GM19025 (cell line): ENCODE measurements at regions not wholly inside any gene's neighbourhood (a gene's known extent, or its start where the extent isn't known, plus 50 kb on each side); places are given as distances from the start of the nearest gene placed in this dataset.
"Not testable (repeated sequence)": the region's sequence is repeated elsewhere in the genome, so short reads cannot be mapped to it uniquely, and the experiment has no call there.

Experiments used
- ATAC-seq: cut with Tn5 transposase; IDR thresholded peaks from one replicate; pipeline ENCODE4 v1.9.1; 2021; ENCODE audit warnings: mild to moderate bottlenecking, low read depth, moderate library complexity; ENCODE audit not compliant: unreplicated experiment

GRCh38 chr9:75713335-75713734 lies 177.1 kb upstream of the PCSK5 start:
- ATAC-seq, result no peak

- no peak for ATAC-seq
Measured at GRCh38 chr9:75715360-75715759, 175.1 kb upstream of the PCSK5 start.

- ATAC-seq, result no peak
Measured at GRCh38 chr9:75718677-75719076, 171.8 kb upstream of the PCSK5 start.

- no peak for ATAC-seq
Measured at GRCh38 chr9:75728391-75728790, 162.1 kb upstream of the PCSK5 start.

- ATAC-seq, result no peak
Measured at GRCh38 chr9:75734802-75735201, 155.7 kb upstream of the PCSK5 start.

- ATAC-seq, result no peak
Measured at GRCh38 chr9:75739884-75740611, 150.4 kb upstream of the PCSK5 start.

GRCh38 chr9:75743855-75744254 lies 146.6 kb upstream of the PCSK5 start:
- no peak for ATAC-seq

- no peak for ATAC-seq
Measured at GRCh38 chr9:75754080-75754479, 136.4 kb upstream of the PCSK5 start.

- no peak for ATAC-seq
Measured at GRCh38 chr9:75775166-75775565, 115.3 kb upstream of the PCSK5 start.

GRCh38 chr9:75775966-75776691 lies 114.3 kb upstream of the PCSK5 start:
- no peak for ATAC-seq

- ATAC-seq, result no peak
Measured at GRCh38 chr9:75780185-75780584, 110.3 kb upstream of the PCSK5 start.

- no peak for ATAC-seq
Measured at GRCh38 chr9:75788006-75788634, 102.4 kb upstream of the PCSK5 start.

GRCh38 chr9:75797085-75797580 lies 93.3 kb upstream of the PCSK5 start:
- no peak for ATAC-seq

- ATAC-seq, result no peak
Measured at GRCh38 chr9:75798505-75798904, 92.0 kb upstream of the PCSK5 start.

- no peak for ATAC-seq
Measured at GRCh38 chr9:75803130-75803529, 87.3 kb upstream of the PCSK5 start.

GRCh38 chr9:75810063-75810462 lies 80.4 kb upstream of the PCSK5 start:
- ATAC-seq, result no peak

GRCh38 chr9:75811692-75812091 lies 78.8 kb upstream of the PCSK5 start:
- ATAC-seq, result no peak

- ATAC-seq, result no peak
Measured at GRCh38 chr9:75812141-75812540, 78.3 kb upstream of the PCSK5 start.

GRCh38 chr9:75814667-75815066 lies 75.8 kb upstream of the PCSK5 start:
- no peak for ATAC-seq

GRCh38 chr9:75820471-75821115 lies 69.9 kb upstream of the PCSK5 start:
- ATAC-seq, result not testable (repeated sequence)

- ATAC-seq, result no peak
Measured at GRCh38 chr9:75823151-75823550, 67.3 kb upstream of the PCSK5 start.
